Stimulated activated CD4-positive, alpha-beta T cell treated with anti-CD3 and anti-CD28 coated beads, TNF-alpha, amount 100 ng/mL, for 24 hours (primary cell): ENCODE measurements at regions not wholly inside any gene's neighbourhood (a gene's known extent, or its start where the extent isn't known, plus 50 kb on each side); places are given as distances from the start of the nearest gene placed in this dataset.

ENCODE experiments used
- DNase-seq, 3 experiments: peaks; one replicate each; pipeline ENCODE4 v3.0.0-alpha.2; 2020; ENCODE audit warnings: low read depth in 3 of 3

DNA sequence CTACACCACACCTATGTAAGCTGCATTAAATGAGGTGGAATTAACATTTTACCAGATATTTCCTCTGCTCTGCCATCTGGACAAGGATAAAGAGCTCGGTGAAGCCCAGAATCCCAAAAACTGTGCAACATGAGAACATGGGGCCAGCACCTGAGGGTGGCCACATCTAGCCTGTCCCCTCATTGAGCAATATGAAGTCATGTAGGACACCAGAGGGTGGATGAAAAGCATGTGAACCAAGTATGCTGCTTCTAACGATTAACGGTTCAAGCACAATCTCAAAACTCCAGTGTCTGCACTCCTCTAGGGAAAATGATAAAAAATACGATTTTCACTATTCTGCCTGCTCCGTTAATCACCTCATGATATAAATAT is 545.8 kb downstream of the EBF1 start:
- DNase-seq, result no peak

DNA sequence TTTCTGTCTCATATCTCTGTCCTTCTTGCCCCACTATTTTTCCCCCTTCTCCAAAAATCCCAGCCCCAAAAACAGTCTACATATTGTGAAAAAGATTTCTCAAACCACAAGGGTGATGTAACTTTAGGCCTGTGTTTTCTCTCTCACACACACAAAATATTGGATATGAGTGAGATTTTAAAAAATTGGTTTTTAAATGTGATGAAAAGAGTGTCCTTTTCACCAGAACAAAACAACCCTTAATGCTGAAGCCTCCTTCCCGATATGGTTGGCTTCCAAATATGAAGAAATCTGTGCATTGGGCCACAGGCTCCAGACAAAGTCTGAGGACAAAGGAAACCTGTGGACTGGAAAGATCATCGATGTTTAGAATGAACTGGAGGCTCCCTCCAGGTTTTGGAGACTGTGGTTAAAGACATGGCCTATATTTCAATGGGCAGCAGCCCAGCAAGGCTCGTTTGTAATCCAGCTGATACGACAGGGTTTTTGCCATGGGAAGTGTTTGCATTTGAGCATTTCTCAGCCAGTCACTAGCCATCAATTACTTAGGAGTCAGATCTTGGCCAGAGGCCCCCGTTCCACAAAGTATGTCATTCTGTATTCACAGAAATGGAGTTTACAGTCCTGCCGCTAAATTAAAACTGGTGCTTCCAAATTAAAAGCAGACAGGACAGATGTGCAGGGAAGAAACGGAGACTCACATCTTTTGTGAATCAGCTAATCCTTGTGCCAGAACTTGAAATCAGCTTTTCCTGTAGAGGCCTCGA is 546.3 kb downstream of the EBF1 start:
- no peak for DNase-seq

DNA sequence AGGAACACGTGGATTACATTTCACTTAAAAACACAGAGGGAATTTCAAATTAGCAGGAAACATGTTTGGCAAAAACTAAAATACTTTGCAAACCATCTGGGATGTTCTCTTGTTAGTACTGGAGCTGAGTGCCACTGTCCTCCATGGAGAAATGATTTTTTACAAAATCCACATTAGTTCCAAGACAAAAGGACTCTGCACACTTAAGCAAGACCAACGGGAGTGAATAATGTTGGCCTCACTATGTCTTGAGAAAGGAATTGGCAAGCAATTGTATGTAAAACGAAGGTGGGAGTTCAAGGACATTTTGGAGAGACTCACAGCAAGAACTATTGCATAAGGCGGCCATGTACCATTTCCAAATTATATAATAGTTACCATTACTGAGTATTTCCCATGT is 547.5 kb downstream of the EBF1 start:
- no peak for DNase-seq

DNA sequence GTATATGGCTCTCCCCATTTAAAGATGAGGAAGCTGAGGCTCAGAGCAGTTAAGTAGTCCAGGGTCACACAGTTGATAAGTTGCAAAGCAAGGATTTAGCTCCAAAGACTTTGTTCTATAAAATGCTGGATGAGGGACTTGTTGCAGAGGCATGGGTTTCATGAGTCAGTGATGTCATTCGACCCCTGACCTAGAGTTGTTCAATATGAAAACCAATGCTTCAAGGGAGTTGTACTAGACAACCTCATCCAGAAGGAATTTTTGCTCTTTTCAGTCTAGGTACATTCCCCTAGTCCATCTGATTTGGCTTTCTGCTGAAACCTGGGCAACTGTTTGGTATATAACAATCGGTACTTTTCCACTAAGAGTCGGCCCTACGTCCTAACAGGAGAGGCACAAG is 550.4 kb downstream of the EBF1 start:
- DNase-seq, result no peak

DNA sequence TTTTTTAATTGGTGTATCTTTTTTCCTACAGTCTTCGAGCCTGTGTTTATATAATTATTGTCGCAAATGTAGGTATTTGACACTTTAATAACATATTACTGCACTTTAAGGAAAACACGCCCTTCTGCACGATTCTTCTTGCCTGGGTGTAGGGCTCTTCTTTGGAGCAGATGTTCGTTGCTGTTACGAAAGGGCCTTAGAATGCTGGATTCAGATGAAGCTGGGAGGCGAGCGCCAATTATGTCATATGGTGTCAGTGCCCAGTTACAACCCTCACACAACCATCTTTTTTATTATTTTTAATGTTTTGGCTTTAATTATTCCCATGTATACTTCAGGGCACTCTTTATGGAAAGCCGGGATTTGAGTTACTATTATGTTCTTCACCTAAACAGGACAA is 553.0 kb downstream of the EBF1 start:
- DNase-seq, result no peak

DNA sequence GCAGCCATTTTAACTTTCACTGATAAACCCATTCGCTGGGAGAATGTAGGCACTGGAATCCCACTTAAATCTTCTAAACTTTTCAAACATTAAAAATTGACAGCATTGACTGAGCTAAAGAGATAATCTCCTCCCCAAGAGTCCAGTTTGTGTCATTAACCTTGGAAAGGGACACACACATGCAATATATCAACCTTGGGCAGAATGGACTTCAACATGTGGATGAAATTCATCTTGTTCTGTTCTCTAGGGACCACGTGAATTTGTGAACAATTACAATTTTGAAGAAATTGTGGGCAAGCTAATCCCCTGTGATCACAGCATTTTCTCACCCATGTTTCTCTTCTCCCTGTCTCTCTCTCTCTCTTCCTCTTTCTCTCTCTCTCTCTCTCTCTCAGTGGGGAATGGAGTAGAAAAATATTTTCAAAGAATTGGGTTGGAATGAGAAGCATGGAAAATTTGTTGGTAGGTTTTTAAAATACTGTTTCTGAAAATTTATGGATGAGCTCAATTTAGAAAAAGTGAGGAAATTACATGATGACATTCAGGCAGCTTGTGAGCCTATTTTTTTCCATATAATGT is 553.7 kb downstream of the EBF1 start:
- no peak for DNase-seq

DNA sequence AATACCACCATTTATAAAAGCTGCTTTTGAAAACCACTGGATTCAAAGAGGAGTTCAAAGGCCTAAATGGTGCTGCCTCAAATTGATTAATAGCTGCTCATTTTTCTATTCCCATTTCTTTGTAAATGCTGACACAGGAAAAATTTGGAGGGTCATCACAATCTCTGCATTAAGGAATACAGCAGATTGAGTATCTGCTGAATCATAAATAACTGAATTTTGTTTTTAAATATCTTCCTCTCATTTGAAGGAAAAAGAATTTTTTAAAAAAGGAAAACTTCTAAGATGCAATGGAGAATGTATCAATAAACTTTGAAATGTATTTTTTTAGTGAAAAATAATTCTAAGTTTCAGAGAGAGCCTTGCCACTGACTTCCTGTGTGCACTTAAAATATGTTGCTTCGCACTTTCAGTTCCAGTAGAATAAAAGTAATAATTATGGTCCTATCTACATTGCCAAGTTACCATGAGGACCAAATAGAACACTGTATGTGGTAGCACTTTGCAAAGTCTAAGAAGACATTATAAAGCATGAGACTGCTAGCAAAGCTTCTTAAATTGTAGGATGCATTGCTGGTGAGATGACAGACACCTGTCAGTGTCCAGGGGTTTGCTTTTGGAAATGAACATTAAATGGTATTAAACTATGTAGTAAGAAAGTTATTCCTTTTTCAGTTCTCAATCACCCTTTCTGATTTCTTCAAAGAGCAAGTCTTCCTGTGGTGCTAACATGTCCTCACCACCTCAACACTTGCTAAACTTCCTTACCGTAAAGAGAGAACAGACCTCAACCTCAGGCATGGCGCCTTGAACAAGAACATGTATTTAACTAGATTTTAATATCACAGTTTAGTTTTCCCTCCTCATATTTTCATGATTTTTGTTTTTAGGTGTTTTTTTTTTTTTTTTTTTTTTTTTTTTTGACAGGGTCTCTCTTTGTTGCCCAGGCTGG is 555.1 kb downstream of the EBF1 start:
- DNase-seq, result no peak

DNA sequence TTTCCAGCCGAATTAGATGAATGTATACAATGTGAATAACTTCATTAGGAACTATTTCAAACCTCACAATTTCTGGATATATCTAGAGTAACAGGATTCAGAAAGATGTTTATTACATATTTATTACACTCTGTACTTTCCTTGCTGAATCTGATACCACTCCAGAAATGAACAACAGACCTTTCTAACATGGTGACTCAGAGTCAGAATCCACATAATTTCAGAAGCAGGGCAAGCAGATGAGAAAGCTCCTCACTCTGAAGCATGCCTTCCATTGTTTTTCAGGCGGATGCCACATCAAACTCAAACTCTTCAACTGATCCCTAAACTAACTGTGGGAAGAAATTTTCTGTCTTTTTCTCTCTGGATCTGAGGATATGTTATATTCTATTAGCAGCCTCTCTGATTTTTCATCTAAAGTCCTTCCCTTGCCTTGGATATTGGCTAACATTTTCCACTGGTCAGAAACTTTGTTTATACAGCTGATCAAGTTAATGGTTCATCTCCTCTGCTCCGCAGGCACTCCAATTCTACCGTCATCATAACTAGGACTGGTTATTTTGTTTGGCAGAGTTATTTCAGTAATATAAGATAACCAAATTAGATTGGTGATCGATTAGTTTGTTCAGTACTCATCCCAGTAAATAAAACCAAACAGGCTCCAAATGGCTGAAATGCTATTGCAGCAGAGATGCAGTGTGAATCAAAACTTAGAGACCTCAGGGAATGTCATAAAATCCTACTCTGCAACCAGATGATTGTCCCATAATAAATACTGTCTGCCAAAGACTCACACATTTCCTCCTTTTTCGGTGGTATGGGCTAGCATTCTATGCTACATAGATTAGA is 556.0 kb downstream of the EBF1 start:
- no peak for DNase-seq

DNA sequence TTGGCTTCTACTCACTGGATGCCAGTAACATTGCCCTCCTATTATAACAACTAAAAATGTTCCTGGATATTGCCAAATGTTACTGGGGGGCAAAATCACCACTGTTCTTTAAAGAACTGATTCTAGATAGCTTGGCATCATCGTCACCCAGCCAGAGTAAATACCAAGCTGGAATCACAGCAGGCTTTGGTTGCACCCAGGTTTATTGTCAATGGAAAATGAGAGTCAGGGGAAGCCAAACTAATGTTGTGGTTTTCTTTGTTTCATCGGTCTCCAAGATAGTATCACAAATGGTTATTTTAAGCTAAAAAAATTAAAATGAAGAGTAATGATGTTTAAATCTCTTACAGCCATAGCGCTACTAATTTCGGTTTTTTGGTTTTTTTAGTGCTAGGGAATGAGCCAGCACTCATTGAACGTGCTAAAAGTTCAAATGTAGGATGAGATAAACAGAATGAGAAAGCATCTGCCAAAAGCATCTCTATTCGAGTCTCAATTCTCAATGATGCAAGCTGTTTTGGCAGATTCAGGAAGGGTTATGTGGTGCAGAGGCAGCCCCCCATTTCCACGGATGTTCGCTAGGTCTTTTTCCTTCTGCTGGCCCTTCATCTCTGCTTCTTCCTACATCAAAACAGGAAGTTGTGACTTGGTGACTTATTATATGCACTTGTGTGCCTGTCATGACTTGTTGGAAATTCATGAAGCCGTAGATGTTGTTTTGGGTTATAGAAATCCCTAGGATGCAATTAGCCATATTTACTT is 558.0 kb downstream of the EBF1 start:
- no peak for DNase-seq

DNA sequence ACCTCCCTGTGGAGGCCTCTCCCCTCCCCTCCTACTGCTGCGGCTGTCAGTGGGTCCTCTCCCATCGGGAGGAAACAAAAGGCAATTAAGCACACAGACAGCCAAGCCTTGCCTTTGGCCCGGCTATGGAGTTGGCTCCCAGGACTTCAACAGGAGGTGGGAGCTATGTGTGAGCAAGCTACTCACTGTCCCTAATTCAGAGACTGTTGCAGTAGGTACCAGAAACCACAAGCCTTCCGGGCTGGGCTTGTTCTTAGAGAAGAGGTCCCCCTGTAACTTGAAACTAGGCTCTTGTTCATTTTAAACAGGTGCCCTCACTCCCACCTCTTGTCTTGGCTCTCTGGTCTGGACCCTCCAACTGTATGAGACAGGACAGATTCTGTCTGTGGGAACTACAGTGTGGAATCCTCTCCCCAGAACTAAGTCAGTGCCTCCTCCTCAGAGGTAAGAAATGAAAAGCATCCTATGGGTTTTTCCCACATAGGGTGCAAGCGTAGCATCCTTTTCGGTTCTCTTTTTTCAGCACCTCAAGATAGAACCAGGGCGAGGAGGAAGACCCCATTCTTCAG is 561.1 kb downstream of the EBF1 start:
- no peak for DNase-seq

DNA sequence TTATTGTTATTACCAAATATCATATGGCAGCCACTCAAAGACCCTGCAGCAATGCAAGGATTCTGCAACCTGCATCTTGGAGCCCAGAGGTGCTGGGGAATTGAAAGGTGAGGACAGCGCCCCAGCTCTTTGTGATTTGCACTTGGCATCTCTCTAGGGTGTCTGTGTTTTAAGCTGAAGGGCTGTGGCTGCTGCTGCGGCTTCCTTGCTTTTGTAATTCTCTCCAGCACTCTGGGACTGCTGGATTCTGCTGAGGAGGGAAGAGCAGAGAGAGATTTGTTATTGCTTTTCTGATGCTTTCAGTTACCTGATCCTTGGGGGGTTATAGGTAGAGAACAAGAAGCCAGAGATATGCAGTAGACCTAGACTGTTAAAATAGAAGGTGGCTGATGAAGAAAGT is 562.4 kb downstream of the EBF1 start:
- no peak for DNase-seq

DNA sequence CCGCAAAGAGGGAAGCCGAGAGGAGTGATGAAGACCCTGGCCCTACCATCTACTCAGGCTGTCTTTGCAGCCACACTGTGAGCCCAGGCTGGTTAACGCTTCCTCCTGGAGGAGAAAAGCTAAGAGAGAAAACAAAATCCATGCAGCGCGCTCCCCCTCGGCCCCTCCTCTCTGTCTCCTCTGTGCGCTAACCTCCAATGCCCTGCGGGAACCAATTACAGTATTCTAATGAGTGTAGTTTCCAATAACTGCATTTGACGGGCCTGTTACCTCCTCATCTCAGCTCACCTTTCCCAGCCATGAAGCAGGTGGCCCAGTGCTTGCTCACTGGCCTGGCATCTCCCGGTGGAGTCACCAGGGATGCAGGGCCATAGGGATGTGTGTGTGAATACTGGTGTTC is 565.5 kb downstream of the EBF1 start:
- DNase-seq, result no peak

DNA sequence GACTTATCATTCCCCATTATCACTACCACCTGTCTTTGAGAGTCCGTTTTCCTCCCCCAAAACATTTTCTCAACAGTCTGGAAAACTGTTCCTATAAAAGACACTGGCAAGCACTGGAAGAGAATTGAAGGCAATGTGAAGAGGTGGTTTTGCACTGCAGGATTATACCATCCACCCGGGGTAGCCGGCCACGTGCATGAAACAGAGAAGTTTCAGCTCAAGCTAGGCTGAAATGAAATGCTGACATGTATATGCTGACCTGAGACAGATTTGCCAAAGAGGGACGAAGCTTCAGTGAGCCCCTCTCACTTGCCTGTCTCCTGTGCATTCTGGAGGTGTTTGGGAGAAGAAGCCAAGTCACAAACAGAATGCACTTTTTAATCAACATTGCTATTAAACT is 567.0 kb downstream of the EBF1 start:
- no peak for DNase-seq

DNA sequence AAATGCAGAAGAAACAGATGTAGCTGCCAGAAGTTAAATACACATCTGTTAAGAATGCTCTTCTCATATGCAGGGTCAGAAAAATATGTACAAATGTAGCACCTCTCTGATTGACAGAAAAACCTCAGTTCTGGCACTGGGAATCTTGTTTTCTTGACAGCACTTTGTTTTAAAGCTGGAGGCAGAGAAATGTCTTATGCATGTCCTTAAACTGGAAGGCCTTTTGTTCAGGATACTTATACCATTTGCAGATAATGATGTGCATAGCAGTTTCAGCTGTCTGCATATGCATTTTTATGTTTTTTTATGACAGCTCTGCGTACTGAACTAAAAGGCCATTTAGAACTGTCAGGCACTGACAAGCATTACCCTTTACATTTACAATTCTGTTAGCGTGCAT is 567.9 kb downstream of the EBF1 start:
- DNase-seq, result no peak

DNA sequence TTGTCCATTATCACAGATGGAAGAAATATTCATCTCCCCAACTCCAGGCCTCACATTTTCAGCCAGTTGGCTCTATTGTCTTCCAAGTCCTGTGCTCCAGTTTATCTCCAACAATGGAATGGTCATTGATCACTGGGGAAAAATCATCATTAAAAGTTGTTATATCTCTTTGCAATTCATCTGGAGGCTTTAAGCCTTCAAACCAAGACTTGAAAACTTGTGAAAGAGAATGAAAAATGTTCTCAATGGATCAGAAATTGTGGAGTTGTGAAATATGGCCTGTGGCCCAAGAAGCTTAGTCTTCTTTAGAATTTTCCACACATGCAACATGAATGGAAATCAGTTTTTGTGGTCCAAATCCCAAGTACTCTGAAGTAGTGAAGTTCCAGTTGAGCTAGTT is 569.6 kb downstream of the EBF1 start:
- DNase-seq, result no peak

DNA sequence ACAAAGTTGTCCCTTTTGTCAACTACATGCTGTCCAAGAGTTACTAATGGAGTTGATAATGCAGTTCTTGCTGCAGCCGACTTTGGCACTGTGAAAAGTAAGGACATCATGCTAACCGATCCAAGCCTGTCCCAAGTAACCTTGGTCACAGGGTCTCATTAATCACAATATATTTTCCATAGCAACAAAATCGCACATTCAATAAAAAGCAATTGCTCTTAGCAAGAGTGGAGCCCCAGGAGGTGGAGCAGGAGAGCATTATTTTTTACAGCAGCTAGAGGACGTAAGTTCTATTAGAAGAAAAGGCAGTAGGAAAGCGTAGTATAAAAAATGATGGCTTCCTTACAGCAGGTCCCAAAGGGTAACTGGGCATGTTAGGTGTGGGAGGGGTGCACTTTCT is 570.3 kb downstream of the EBF1 start:
- no peak for DNase-seq

DNA sequence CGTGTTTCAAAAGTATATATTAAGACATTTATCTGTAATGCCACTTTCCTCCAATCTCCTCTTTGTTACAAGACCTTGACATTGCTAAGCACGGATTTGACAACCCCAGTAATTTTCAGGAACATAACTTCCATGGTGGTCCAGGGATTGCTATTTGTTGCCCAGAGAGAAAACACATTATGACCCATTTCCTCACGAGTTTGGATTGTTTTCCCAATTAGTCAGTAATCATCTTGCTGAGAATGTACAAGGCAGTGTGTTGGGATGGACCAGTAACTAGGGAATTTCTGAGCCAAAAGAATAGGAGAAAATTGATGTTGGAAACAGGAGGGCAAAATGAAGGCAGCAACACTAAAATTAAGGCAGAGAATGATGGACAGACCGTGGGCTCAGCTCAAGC is 574.1 kb downstream of the EBF1 start:
- DNase-seq, result no peak

DNA sequence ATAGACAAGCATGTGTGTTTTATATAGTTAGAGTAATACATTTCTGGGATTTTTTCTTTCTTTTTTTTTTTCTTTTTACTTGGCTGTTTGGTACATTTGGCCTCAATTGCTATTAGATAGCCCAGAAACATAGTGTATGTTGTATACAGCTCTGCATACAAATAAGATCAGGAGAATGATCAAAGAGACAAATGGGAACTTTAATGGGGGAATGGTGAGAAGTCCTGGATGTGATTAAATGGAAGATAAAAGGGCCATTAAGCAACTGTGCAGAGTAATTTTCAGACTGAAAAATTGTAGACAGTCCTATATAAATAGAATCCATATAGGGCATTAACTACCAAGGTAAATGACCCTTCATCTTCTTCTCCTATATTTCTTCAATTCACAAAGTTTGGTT is 575.6 kb downstream of the EBF1 start:
- no peak for DNase-seq

DNA sequence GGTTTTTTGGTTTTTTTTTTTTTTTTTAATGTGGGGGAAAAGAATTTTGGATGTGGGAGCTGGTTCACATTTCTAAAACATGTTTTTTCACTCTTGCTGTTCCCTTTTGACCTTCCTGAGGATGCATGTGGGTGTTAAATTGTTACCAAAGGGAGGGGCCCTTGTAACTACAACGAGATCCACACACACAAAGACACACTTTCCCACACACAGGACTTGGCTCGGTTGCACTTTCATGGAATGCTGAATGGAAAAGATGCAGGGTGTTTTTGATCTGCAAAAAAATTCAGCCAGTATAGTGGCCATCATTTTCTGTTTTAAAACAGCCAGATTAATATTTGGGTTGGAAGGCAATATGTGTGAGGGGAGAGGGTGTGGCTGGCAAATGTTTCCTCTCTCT is 576.9 kb downstream of the EBF1 start:
- DNase-seq, result no peak

DNA sequence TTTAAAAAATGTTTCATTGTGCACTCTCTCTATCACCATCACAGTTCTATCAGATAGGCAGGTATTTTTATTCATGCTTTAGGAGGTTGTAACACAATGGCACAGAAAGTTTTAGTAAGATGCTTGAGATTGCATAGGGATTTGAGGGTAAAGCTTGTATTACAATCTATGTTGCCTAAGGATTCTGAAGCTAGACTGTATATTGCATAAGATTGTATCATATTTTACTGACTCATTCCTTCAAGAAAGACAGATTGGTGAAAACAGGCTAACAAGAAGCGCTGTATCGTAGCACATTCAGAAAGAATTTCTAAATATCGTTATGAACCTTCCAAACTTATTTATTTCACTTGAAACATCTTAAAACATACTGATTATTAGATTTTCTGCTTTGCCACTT is 577.7 kb downstream of the EBF1 start:
- no peak for DNase-seq
